ENCODE measurements at regions not wholly inside any gene's neighbourhood (a gene's known extent, or its start where the extent isn't known, plus 50 kb on each side); places are given as distances from the start of the nearest gene placed in this dataset.
A peak's percentile ranks its signal among the peaks of the same experiment; 100 is the strongest.

- no peak for DNase-seq (ENCODE audit: low read depth)
- Histone ChIP-seq H3K27me3 (ENCODE audit: control insufficient read depth, insufficient read depth, low read length) (no peaks in the 10 kb centered on the region), H3K36me3 (ENCODE audit: control insufficient read depth, insufficient read depth, low read length) (peaks cover 1% of the 10 kb centered on the region), H3K4me3 (ENCODE audit: low read depth, low read length) (no peak overlapping the region)
- no peak for TF ChIP-seq CTCF (IDR thresholded peaks at IDR 0.05; ENCODE audit: insufficient read depth, low read length, severe bottlenecking)
- no peak for FAIRE-seq
Observed at GRCh38 chr1:184895086-184895485, 79.2 kb downstream of the NIBAN1 start.

DNA sequence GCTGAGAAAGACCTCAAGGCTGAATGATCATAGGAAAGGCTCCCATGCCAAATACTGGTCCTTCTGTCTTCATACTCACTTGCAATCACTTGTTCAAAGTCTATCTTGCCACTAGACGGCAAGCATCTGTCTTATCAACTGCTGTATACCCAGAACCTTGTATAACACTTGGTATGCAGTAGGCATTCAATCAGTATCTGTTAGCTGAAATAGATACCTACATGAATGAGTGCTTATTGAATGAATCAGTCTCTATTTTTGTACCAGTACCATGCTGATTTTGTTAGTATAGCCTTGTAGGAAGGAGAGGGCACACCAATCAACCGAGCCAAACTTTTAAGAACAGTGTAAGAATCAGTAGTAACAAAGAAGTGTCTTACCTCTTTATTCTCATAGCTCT lies 80.6 kb downstream of the NIBAN1 start:
- FAIRE-seq: no peak
- H3K36me3 ChIP-seq (ENCODE audit: control insufficient read depth, insufficient read depth, low read length): peaks cover 3% of the 10 kb centered on the region
- peak; percentile 16 for DNase-seq (ENCODE audit: low read depth)
- TF ChIP-seq CTCF (IDR thresholded peaks at IDR 0.05; ENCODE audit: insufficient read depth, low read length, severe bottlenecking): no peak
- no peak overlapping the region for H3K4me3 ChIP-seq (ENCODE audit: low read depth, low read length)
- H3K27me3 ChIP-seq (ENCODE audit: control insufficient read depth, insufficient read depth, low read length): no peaks in the 10 kb centered on the region

DNA sequence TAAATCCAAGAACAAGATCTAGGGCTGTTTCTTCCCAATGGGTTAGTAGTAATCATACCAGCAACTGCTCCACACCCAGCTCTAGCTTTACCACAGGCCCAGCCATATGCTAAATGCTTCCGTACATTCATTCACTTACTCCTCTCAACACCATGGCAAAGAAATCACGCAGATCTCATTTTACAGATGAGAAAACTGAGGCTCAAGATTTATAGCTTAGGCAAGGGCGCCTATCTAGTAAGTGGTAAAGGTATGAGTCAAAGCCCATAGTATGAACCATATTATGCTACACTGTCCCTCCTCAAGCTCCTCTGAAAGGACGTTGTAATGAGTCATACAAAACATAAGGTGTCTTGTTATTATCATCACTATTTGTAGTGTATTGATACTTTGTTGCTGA lies 82.2 kb downstream of the NIBAN1 start:
- FAIRE-seq (no peak), DNase-seq (ENCODE audit: low read depth) (peak; percentile 76)
- H3K27me3 ChIP-seq (ENCODE audit: control insufficient read depth, insufficient read depth, low read length): no peaks in the 10 kb centered on the region
- no peak overlapping the region for H3K4me3 ChIP-seq (ENCODE audit: low read depth, low read length)
- TF ChIP-seq CTCF (IDR thresholded peaks at IDR 0.05; ENCODE audit: insufficient read depth, low read length, severe bottlenecking): no peak
- H3K36me3 ChIP-seq (ENCODE audit: control insufficient read depth, insufficient read depth, low read length): peaks cover 3% of the 10 kb centered on the region

- Histone ChIP-seq H3K27me3 (ENCODE audit: control insufficient read depth, insufficient read depth, low read length) (no peaks in the 10 kb centered on the region), H3K4me3 (ENCODE audit: low read depth, low read length) (no peak overlapping the region), H3K36me3 (ENCODE audit: control insufficient read depth, insufficient read depth, low read length) (peaks cover 3% of the 10 kb centered on the region)
- FAIRE-seq (no peak), DNase-seq (ENCODE audit: low read depth) (no peak)
- TF ChIP-seq CTCF (IDR thresholded peaks at IDR 0.05; ENCODE audit: insufficient read depth, low read length, severe bottlenecking): no peak
Observed at GRCh38 chr1:184891440-184891839, 82.9 kb downstream of the NIBAN1 start.

DNA sequence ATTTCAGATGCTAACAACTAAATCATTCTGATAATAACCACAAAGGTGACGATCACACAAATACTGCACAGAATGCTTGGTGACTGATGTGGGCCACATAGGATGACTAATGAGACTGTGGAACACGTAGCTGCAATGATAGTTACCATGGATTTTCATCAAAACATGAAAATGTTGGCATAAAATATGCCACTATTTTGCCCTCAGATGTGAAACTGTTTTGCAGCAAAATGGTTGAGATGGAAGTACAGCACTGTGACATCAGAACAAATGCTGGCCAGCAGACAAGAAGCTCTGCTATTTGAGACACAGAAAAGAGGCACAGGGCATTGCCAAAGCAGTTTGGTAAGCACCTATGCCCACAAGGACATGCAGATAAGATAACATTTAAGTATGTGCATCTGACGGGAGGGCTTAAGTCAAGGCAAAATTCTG lies 83.8 kb downstream of the NIBAN1 start:
- H3K36me3 ChIP-seq (ENCODE audit: control insufficient read depth, insufficient read depth, low read length): peaks cover 3% of the 10 kb centered on the region
- no peak for TF ChIP-seq CTCF (IDR thresholded peaks at IDR 0.05; ENCODE audit: insufficient read depth, low read length, severe bottlenecking)
- no peak overlapping the region for H3K4me3 ChIP-seq (ENCODE audit: low read depth, low read length)
- FAIRE-seq (no peak), DNase-seq (ENCODE audit: low read depth) (no peak)
- H3K27me3 ChIP-seq (ENCODE audit: control insufficient read depth, insufficient read depth, low read length): no peaks in the 10 kb centered on the region

DNA sequence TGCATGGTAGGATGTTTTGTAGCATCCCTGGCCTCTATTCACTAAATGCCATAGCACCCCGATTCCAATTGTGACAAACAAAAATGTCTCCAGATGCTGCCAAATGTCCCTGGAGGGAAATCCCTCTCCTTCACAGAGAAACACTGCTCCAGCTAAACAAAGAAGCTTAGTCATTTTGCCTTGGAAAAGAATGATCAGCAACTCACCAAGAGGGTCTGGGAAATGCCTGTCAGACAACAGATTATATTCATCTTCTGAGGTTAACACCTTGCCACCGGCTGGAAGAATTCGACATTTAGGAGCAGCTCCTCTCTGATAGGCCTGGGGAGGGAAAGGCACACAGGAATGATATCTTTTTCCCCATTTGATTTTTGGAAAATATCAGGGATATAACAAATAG lies 84.4 kb downstream of the NIBAN1 start:
- FAIRE-seq: no peak
- Histone ChIP-seq H3K36me3 (ENCODE audit: control insufficient read depth, insufficient read depth, low read length) (peaks cover 3% of the 10 kb centered on the region), H3K4me3 (ENCODE audit: low read depth, low read length) (no peak overlapping the region), H3K27me3 (ENCODE audit: control insufficient read depth, insufficient read depth, low read length) (no peaks in the 10 kb centered on the region)
- DNase-seq (ENCODE audit: low read depth): no peak
- TF ChIP-seq CTCF (IDR thresholded peaks at IDR 0.05; ENCODE audit: insufficient read depth, low read length, severe bottlenecking): no peak

All from bronchial epithelial cell (primary cell).